NB4 (cell line): ENCODE measurements at regions not wholly inside any gene's neighbourhood (a gene's known extent, or its start where the extent isn't known, plus 50 kb on each side); places are given as distances from the start of the nearest gene placed in this dataset.

Experiments
- DNase-seq: peaks from one replicate; pipeline ENCODE4 v3.0.0; 2010; ENCODE audit warnings: low read depth
- H3K4me3 ChIP-seq: one replicate; pipeline ENCODE4 v1.5.1; 2011; ENCODE audit warnings: mild to moderate bottlenecking, low read depth, low read length, moderate library complexity
- CTCF ChIP-seq: IDR thresholded peaks from one replicate; pipeline ENCODE4 v1.5.1; 2012; ENCODE audit warnings: low read depth, low read length
- MAX ChIP-seq: IDR thresholded peaks from 2 replicates; pipeline ENCODE4 v1.6.1; 2011; ENCODE audit warnings: low read depth, low read length
- MYC ChIP-seq: IDR thresholded peaks from 2 replicates; pipeline ENCODE4 v1.6.1; 2011; ENCODE audit warnings: low read depth, low read length
- POLR2A ChIP-seq: IDR thresholded peaks from 2 replicates; pipeline ENCODE4 v1.6.1; 2011; ENCODE audit warnings: mild to moderate bottlenecking; ENCODE audit not compliant: insufficient read length; ENCODE audit errors: extremely low read depth

GRCh38 chr2:235204948-235205347 is 253.1 kb downstream of the SH3BP4 start:
- no peak overlapping the region for H3K4me3 ChIP-seq
- TF ChIP-seq MYC (no peak), CTCF (no peak), MAX (no peak), POLR2A (no peak)
- DNase-seq, result no peak

GRCh38 chr2:235206399-235206798 is 254.6 kb downstream of the SH3BP4 start:
- DNase-seq, result no peak
- H3K4me3 ChIP-seq, result no peak overlapping the region
- TF ChIP-seq MAX (no peak), CTCF (no peak), MYC (no peak), POLR2A (no peak)

- DNase-seq, result no peak
- no peak overlapping the region for H3K4me3 ChIP-seq
- TF ChIP-seq POLR2A, result no peak
- no peak for TF ChIP-seq MYC
- TF ChIP-seq CTCF, result no peak
- no peak for TF ChIP-seq MAX
Observed at GRCh38 chr2:235206980-235207579, 255.3 kb downstream of the SH3BP4 start.

GRCh38 chr2:235211056-235211455 is 259.2 kb downstream of the SH3BP4 start:
- H3K4me3 ChIP-seq, result no peak overlapping the region
- no peak for DNase-seq
- TF ChIP-seq POLR2A (no peak), MAX (no peak), MYC (no peak), CTCF (no peak)

- no peak overlapping the region for H3K4me3 ChIP-seq
- no peak for DNase-seq
- TF ChIP-seq CTCF, result no peak
- no peak for TF ChIP-seq MAX
- no peak for TF ChIP-seq POLR2A
Observed at GRCh38 chr2:235212501-235213158, 260.8 kb downstream of the SH3BP4 start.

GRCh38 chr2:235215248-235215647 is 263.4 kb downstream of the SH3BP4 start:
- no peak for DNase-seq
- H3K4me3 ChIP-seq, result no peak overlapping the region
- TF ChIP-seq CTCF (no peak), MYC (no peak), MAX (no peak), POLR2A (no peak)
